OCI-M1 (cell line): ENCODE measurements at regions not wholly inside any gene's neighbourhood (a gene's known extent, or its start where the extent isn't known, plus 50 kb on each side); places are given as distances from the start of the nearest gene placed in this dataset.
"Not testable (repeated sequence)": the region's sequence is repeated elsewhere in the genome, so short reads cannot be mapped to it uniquely, and the experiment has no call there.

ENCODE experiments used
- DNase-seq: peaks from one replicate; lab custom pipeline; 2025; lab: John Stamatoyannopoulos, UW

DNA sequence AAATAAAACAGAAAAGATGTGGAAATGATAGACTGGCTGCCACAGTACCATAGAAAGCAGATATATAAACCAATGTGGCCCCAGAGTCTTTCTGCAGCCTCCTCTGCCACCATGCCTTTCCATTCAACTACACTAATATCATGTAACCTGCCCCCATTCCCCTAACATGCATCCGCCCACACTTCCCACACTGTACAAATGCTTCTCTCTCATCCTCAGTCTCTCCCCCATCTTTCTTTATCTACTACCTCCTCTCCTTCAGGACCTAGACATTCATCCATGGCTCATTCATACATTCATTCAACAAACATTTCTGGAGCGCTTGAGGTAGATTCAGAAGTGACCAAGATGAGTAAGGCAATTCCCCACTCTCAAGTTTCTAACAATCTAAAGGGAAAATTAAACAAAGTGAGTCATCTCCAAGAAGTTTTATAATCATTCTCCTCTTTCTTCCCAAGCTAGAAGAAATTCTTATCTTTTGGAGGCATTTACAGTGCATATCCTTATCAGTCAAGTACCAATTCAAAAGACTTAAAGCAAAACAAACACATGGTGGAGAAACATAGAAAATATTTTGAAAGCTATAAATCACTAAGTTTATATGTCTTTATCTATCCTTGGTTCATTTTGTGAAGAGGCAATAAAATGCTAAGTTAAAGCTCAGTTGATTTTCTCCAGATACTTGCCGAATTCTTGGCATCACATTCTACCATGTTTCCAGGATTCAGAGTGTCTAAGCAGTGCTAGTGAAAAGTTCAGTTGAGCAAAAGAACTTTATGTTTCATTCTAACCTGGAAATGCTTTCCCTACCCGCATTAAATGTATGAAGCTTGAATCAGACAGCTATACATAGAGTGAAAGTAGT is 70.5 kb upstream of the FRMD6 start:
- DNase-seq: peak; percentile 0

GRCh38 chr14:51582437-51582836 is 69.3 kb upstream of the FRMD6 start:
- DNase-seq: peak; percentile 0

DNA sequence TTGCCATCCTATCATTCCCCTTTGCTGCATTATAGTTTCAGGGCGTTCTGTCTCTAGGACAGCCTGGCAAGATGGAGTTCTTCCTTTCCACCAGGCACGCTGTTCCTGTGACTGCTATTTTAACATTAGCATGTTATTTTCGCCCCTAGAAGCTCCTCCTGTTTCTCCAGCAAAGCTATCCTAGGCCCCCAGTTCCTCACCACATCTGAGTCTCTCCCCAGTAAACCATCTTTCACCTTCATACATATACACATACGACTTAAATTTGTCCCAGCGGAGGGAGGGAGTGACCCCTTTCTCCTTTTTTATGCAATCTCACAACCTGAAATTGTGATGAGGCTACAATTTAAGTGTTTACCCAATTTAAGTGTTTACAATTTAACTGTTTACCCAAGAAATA is 66.7 kb upstream of the FRMD6 start:
- DNase-seq: no peak

DNA sequence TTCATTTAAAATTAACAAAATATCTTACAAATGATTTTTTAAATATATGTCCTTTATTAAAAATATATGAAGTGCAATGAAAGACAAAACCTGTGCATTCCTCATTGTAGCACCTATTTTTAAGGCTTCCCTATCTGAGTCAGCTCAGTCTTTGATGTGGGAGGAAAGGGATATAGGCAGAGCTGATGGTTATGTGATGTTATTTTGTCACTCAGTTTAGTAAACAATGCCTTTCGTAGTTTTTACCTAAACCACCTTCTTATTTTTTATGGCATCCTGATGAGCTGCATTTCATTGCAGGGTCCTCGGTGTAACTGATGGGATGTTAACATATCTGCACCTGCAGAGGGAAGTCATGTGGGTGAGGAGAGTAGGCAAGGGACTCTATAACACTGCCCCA is 58.9 kb upstream of the FRMD6 start:
- DNase-seq: no peak

GRCh38 chr14:51593397-51593796 is 58.3 kb upstream of the FRMD6 start:
- DNase-seq: no peak

DNA sequence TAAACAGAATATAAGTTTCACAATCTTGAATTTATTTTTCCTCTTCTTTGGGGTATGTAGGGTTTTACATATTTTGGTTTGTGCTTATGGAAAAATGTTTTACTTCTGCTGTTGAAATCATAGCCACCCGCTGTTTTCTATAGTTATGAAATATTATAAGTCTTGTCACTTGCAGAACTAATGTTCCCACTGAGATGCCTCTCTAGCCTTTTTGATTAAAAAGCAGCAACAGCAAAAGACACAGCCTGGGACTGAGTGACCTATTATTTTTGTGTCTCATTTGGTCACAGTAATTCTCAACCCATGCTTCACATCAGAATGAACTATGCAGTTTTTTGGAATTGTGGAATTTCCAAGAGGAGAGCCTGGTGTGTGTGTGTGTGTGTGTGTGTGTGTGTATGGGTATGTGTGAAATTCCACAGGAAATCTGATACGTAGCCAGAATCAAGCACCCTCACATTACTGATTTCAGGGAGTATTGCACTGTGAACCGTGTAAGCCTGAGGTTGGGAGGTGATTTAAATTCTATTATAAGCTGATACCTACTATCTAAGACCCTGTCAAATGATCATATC is 55.7 kb upstream of the FRMD6 start:
- DNase-seq: no peak

GRCh38 chr14:51596488-51597117 is 55.1 kb upstream of the FRMD6 start:
- no peak for DNase-seq

DNA sequence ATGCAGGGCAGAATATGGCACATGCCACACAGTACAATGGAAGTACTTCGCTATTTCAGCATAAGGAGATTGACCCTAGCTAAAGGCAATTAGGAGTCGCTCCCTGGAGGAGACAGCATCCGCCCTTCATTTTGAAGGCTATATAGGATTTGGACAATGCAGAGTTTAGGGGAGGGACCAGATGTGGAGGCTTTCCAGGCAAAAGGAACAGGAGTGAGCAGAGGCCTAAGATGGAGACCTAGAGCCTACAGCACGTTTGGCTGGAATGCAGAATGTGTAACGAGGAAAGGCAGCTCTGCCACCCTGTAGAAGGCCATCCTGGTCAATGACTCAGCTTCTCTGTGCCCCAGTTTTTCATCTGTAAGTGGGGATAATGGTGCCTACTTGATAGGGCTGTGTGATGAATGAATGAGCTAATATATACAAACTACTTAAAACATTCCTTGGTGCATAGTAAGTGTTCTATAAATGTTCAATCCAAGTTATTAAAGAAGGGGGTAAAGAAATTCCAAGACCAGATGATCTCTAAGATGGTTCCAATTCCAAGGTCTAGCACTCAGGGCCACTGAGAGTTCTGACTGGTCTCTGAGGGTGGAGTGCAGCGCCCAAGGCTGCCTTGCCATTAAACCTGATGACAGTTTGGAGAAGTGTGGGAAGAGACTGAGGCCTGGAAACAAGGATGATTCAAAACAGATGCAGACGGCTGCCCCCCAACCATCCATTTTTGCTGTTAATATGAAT is 54.3 kb upstream of the FRMD6 start:
- no peak for DNase-seq

GRCh38 chr14:51598924-51599600 is 52.6 kb upstream of the FRMD6 start:
- DNase-seq: not testable (repeated sequence)

- DNase-seq: no peak
These were observed 51.1 kb upstream of the FRMD6 start for GRCh38 chr14:51600658-51601057.
